HG02798 (cell line): ENCODE measurements at regions not wholly inside any gene's neighbourhood (a gene's known extent, or its start where the extent isn't known, plus 50 kb on each side); places are given as distances from the start of the nearest gene placed in this dataset.

Experiments used
- ATAC-seq: cut with Tn5 transposase; IDR thresholded peaks from one replicate; pipeline ENCODE4 v1.9.1; 2021; ENCODE audit warnings: mild to moderate bottlenecking; ENCODE audit not compliant: unreplicated experiment, poor library complexity

DNA sequence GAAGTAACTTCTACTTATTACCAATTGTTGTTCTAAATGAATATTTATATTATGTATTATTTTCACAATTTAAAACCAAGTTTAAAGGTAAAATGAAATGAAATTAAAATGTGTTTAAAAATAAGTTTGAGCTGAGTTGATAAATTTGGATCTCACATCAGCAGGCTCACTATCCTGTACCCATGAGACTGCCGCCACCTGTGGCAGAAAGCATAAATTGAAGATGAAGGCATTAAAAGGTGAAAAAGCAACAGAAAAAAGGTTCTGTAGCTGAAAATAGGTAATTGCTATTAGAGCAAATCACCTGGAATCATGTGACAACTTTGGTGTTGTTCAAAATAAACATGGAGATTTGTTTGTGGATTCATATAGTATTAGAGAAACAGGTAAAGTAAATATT lies 133.0 kb upstream of the CADM2 start:
- ATAC-seq = no peak

DNA sequence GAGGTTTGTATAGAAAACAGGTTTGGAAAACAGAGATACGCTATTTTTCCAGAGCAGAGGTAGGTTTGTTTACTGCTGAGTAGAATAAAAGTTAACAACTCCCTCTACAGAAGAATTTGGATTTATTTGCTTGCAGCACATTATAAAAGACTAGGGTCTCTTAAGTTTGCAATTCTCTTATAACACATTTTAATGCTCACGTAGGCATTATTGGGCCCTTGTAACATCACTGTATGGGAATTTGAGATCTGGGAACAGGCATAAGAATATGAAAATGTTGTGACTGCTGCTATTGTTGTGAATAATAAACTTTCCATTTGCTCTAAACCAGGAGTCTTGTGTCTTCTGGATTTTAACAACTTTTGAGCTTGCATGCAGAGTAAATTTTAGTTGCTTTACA lies 128.3 kb upstream of the CADM2 start:
- no peak for ATAC-seq

DNA sequence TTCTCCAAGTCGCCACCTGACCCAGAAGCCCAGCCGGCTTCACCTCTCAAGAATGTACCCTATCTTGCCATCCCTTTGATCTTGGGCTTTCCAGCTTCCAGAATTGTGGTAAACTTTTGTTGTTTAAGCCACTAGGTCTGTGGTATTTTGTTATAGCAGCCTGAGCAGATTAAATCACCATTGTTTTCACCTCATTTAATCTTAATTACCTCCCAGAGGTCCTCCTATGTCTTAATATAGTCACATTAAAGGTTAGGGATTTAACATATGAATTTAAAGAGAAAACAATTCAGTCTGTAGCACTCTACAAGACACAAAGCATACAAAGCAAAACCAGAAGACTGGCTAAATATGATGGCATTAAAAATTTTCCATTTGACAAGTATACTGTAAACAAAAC lies 123.4 kb upstream of the CADM2 start:
- ATAC-seq = no peak

DNA sequence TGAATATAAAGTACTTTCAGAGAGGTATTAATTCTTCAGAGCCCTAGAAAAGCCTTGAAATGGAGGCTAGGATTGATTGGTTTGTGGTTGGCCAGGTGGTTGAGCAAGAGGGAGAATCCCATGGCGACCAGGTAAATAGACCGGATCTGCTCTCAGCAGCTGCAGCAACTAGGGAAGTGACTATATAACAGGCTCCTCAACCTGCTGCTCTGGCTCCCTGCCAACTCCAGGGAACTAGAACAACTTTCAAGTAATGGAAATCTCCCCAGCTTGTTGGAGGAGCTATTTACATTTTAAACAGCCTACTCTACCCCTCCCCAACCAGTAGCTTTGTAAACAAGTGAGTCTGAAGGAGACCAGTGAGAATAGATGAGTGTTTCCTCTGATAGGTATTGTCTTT lies 121.8 kb upstream of the CADM2 start:
- ATAC-seq = no peak

DNA sequence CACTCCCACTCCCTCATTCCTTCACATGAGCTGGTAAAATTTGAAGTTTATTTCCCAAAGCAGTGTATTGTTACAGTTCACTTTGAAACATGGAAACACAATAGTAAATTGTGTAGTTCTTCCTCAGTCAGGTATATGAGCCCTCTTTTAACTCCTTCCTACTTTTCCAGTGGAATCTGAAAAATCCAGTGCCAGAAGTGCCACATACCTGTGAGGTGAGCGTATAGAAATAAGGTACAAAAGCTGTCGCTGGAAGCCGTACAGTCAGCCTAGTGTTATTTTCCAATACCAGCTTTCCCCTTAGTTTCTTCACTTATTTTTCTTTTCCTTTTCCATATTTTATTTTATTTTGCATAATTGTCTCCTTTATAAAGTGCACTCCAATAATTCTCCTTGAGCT lies 81.7 kb upstream of the CADM2 start:
- no peak for ATAC-seq

DNA sequence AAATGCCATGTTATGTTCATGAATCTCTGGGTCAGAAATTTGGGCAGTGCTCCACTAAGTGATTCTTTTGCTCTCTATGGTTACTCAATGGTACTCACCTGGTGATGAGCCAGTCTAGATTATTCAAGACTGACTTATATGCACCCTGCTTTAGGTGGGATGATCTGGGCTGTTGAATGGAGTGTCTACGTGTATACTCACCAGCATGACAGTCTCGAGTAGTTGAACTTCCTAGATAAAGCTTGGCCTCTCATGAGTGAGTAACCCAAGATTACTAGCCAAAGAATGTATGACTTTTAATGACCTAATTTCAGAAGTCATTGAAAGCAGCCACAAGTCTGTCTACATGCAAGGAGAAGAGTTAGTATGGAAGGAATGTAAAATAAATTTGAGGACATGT lies 77.5 kb upstream of the CADM2 start:
- no peak for ATAC-seq

DNA sequence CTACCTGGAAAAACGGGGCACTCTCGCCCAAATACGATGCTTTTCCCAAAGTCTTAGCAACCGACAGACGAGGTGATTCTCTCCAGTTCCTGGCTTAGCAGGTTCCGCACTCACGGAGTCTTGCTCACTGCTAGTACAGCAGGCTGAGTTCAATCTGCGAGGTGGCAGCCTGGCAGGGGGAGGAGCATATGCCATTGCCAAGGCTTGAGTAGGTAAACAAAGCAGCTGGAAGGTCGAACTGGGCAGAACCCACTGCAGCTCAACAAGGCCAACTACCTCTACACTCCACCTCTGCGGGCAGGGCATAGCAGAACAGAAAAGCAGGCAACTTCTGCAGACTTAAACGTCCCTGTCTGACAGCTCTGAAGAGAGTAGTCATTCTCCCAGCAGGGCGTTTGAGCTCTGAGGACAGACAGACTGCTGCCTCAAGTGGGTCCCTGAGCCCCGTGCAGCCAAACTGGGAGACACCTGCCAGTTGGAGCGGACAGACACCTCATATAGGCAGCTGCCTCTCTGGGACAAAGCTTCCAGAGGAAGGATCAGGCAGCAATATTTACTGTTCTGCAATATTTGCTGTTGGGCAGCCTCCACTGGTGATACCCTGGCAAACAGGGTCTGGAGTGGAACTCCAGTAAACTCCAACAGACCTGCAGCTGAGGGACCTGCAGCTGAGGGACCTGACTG lies 73.4 kb upstream of the CADM2 start:
- no peak for ATAC-seq

DNA sequence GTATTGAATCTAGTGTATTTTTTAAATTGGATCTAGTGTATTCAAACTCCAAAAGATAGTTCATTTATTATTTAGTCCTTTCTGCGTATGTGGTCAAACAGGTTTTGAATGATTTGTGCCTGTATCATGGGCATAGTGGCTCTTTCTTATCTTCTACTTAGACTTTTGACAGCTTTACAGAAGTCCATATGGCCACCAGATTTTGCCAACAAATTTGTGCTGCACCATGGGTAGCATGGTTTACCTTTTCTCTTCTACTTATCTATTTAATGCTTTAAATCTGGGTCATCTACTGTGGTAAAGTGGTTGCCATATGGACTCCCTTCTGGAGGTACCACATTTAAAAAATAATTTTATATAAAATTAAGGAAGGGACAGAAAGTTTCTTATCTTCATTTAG lies 66.9 kb upstream of the CADM2 start:
- ATAC-seq = no peak

DNA sequence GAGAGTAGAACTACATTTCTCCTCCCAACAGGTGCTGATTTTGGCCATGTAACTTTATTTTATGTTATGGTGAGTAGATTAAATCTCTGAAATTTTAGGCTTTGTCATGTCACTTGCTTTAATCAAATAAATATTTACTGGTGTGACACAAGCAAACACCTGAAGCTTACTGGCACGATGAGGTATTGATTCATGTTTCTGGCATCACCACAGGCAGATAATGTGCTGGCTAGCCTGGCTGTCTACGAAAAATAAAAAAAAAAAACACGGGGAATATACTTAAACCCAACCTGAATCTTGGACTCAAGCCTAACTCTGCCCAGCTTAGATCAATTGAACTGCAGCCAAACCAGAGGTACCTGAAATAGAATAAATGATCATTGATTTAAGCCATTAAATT lies 65.6 kb upstream of the CADM2 start:
- no peak for ATAC-seq

DNA sequence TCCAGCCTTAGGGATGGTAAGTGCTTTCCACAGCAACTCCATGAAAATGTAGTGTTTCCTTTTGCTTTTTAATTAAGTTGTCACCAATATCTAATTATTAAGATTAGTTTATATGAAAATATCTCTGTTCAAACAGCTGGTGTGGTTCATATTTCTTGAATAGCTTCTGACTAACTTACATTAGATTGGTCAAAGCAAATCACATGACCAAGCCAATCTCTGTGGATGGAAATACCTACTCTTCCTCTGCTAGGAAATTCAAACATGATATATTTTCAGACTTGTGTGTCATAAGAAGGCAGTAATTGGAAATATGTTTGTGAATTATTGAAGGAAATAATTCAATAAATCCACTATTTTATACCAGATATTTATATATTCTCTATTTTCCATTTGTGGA lies 54.6 kb upstream of the CADM2 start:
- no peak for ATAC-seq

DNA sequence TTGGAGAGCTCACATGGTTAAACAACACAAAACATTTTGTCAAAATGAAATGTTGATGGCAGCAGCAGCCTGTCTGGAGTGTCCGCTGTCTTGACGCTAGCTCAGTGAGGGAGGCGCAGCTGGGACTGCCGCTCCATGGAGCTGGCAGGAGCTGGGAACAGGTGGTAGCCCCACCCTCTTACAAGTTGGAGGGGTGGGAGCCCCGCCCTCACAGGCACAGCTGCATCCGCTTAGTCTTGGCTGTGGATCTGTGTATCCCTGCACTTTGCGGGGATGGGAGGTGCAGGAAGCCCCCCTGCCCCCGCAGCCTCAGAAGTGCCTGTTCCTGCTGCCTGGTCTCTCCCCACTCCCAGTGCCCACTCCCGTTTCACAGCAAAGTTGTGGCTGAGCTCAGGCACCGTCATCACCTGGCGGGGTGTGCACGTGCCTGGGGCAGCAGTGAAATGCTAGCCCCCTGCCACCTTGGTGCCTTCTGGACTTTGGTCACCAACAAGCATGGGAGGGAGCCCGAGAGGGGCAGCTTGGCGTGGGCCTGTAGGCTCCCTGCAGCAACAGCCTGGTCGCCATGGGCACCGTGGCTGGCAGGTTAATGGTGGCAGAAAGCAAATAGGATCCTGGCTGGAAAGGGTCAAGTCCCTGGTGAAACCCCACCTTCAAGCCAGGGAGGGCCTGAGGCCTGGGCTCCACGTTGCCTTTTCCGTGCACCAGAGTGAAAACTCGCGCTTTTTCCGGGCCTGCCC lies 53.8 kb upstream of the CADM2 start:
- no peak for ATAC-seq

DNA sequence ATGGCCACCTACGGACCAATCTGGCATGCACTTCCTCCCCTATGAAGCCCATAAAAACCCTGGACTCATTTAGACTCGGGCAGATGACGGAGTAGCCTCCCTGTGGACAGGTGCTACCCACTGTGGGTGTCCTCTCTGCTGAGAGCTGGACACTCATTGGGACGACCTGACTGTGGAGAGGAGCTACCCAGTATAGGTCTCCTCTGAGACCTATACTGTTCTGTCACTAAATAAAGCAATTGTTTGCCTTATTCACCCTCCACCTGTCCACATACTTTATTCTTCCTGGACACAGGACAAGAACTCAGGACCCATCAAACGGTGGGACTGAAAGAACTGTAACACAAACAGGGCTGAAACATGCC lies 53.3 kb upstream of the CADM2 start:
- ATAC-seq = no peak

DNA sequence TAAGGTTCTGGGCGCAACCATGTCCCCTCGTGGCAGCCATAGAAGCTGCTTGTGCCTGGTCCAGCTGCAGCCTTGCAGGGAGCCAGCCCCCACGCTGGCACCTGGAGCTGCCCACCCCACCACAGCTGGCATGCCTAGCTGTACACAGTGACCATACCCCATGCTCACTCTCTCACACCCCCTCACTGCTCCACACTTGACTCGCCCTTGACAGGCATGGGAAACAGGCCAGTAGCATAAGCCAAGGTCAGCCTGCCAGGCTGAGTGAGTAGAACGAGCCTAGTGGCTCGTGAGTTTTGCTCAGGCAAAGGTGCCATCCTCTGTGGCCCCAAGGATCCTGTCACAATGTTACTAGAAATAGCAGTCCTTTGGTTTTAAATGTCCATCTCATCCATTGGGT lies 52.7 kb upstream of the CADM2 start:
- no peak for ATAC-seq
